ENCODE measurements at regions not wholly inside any gene's neighbourhood (a gene's known extent, or its start where the extent isn't known, plus 50 kb on each side); places are given as distances from the start of the nearest gene placed in this dataset.

DNA sequence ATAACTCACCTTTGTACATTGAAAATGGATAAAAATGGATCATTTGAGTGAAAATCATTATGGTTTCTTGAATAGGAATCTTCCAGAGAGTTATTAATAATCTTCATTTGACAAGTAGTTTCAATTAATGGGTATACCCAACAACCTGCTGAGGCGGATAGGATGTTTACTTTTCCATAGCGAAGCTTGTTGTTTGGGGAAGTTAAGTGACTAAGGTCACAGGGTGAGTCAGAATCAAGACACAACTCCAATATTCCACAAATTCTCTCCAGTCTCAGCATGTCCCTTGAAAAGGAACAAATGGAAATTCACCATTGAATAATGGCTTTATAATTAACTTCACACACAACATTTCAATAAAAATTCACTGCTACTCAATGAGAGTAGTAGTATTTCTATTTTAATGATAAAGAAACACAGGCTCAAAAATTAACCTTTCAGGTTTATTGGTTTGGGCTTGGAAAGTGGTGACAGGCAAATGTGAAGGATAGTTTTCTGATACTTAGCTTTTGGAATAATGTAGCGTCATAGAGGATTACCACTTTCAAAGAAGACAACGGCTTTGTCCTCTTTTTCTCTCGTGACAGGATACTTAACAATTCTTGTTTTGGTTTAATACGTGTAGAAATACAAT, 211.3 kb downstream of the GPD2 start:
- DNase-seq (ENCODE audit: low spot score), result no peak

DNA sequence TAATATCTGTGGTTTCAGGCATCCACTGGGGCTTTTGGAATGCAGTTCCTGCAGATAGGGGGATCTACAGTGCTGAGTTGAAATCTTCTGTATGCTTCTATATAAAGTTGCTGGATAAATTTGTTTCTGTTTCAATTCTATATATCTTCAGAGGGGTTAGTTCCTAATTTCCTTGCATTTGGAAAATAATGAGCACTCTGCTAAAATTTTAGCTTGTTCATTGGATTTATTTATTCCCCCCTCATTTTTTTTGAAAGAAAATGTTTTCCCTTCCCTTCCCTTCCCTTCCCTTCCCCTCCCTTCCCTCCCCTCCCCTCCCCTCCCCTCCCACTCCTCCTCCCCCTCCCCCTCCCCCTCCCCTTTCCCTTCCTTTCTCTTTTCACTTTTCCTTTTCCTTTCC, 212.3 kb downstream of the GPD2 start:
- no peak for DNase-seq (ENCODE audit: low spot score)

DNA sequence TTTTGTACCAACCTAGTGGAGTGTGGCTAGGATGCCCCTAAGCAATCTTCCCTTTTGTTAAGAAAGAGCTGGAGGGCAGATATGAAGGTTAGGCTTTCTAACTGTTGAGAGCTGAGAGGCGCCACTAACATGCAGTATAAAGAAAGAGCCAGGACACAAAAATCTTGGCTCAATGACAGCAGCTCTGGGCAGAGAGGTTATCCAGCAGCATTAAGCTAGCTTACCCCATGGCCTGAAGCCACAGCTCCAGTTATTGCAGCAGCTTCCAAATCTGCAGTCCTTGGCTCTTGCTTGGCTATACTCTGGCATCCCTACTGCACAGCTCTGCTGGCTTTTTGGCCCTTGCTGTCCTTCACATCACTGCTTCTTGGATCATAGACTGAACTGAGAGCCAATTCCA, 213.4 kb downstream of the GPD2 start:
- DNase-seq (ENCODE audit: low spot score), result peak; percentile 71

DNA sequence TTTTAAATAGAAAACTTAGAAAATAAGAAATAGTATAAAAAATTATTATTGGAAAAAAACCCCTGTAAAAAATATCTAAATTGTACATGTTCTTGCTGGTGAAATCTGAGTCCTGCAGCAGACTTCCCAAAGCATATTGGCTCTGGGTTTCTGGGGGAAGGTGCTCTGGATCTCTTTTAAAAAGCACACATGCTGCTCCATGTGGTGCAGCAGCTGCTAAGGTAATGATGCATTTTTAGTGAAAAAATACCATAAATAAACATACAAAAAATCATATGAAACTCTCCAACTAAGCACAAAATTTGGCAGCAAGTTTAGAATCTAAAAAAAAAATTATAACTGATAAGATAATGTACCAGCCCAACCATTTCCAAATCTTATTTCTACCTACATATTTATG, 216.5 kb downstream of the GPD2 start:
- no peak for DNase-seq (ENCODE audit: low spot score)

DNA sequence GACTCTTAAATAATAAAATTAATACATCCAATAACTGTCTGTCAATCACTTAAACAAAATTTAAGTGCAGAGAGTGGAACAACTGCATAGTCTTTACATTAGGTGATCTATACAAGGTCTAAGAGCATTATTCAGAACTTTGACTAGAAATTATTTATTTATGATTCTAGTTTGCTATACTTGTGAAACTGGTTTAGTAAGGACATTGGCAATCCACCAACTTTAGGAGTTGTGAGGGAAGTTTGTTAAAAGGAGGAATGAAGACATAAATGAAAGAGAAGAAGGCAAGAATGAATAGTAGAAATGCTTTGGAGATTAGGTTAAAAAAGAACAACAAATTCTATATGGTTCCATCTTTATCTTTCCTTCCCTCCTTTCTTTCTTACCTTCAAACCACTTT, 217.5 kb downstream of the GPD2 start:
- no peak for DNase-seq (ENCODE audit: low spot score)

DNA sequence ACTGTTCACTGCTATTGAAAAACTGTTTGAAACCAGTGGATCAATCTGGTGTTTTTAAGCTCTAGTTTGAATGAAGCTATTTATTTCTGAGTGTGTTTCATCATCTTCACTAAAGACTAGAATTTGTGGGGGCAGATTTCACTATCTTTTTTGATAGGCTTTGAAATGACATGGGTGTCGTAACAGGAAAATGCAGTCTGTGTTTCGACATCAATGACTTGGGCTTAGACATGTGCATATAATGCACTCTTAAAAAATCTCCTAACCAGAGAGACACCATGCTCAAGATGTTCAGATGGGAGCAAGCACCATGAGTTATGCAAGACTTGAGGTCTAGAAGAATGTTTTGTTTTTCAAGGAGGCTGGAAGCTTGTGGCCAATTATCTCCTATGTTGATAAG, 221.6 kb downstream of the GPD2 start:
- DNase-seq (ENCODE audit: low spot score), result no peak

DNA sequence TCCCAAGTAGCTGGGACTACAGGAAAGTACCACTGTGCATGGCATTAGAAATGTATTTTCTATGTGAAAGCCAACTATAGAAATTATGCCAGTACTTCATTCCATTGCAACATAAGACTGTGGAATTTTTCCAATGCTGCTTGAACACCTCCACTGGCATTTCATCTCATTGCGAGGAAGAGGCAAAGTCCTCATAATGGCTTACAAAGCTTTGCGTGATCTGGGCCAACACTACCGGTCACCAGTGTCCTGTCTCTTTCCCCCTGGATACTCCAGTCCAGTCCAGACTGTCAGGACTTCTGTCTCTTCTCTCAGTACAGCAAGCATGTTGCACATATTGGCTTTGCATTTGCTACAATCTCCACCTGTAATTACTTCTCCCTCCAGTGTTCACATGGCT, 223.5 kb downstream of the GPD2 start:
- DNase-seq (ENCODE audit: low spot score), result no peak

DNA sequence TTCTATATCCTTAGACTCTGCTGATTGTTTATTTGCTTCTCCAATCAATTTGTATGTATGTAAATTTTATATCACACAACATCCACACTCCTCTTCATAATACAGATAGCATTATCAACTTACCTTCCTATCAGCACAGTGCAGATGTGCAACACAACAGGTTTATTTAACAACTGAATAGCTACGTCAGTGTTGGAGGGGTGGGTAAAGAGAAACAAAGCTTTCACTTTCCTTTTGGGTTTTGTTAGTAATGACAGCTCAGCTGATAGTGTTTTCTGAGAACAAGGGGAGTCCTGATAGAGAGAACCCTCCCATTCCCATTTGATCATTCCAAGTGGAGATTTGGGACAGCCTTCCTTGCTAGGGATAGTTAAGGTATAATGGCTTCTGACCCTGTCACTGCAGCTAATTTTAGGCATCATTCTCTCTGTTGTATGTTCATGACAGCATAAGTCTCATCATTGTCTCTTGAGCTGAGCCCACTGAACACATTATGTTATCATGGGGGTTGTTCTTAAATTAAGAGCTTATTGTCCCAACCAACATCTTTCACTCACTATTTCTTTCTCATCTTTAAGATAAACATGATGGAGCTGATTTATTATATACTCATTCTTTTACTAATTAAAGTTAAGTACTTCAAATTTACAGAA, 227.7 kb downstream of the GPD2 start:
- DNase-seq (ENCODE audit: low spot score), result no peak

DNA sequence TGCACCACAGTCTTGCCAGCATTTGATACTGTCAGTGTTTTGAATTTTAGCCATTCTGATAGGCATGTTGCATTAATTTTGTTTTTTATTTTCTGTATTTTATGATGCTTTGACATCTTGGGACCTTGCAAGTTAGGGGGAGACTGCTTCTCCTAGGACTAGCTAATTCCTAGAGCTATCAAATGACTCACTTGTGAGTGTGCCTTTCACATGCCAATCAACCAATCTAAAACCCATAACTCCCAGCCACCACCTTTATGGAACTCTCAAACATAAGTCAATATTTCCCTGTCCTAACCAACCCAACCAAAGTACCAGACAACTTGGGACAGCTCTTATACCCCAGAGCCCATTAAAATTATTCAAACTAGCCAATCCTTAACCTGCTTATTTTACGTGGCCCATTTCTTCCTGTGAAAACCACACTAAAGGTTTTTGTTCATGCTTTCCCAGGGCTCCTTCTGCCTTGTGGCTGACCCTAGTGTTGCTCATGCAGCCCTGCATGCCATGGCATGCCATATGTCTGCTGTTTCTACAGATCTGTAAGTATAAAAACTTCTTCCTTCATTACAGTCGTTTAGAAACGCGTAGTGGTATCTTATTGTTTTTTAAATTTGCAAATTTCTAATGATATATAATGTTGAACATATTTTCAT, 230.1 kb downstream of the GPD2 start:
- DNase-seq (ENCODE audit: low spot score), result no peak

DNA sequence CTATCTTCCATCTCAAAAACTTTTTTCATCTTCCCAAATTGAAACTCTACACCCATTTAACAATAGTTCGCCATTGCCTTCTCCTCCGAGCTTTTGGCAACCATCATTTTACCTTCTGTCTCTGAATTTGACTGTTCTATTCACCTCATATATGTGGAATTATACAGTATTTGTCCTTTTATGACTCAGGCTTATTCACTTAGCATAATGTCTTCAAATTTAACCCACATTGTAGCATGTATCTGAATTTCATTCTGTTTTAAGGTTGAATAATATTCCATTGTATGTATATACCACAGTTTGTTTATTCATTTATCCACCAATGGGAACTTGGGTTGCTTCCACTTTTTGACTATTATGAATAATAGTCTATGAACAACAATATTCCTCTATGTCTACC, 233.9 kb downstream of the GPD2 start:
- DNase-seq (ENCODE audit: low spot score), result no peak

DNA sequence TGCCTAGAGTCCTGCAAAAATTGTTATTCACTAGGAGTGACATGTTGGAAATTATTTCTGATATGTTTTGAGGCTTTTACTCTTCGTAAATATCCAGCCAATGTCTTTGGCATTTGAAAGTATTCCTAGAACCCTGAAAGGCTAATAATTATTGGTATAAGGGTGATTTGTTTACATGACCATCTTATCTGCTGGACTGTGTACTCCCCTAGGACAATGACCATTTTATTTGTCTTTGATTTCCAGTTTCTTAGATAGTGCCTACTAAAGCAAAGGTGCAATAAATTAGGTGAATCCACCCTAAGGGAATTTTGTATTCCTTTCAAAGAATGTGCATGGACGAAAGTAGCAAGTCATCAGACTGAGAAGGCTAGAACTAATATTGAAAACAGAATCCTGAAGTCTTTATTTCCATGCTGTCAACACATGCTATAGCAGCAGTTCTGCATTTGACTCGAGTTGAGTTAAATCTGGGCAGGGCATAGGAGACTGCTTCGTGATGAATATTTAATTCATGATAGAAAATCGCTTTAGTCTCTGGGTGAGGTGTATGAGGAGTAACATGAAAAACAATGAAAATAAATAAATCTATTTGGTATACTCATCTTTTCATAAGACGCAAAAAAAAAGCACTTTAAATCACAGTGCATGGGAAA, 235.7 kb downstream of the GPD2 start:
- no peak for DNase-seq (ENCODE audit: low spot score)

DNA sequence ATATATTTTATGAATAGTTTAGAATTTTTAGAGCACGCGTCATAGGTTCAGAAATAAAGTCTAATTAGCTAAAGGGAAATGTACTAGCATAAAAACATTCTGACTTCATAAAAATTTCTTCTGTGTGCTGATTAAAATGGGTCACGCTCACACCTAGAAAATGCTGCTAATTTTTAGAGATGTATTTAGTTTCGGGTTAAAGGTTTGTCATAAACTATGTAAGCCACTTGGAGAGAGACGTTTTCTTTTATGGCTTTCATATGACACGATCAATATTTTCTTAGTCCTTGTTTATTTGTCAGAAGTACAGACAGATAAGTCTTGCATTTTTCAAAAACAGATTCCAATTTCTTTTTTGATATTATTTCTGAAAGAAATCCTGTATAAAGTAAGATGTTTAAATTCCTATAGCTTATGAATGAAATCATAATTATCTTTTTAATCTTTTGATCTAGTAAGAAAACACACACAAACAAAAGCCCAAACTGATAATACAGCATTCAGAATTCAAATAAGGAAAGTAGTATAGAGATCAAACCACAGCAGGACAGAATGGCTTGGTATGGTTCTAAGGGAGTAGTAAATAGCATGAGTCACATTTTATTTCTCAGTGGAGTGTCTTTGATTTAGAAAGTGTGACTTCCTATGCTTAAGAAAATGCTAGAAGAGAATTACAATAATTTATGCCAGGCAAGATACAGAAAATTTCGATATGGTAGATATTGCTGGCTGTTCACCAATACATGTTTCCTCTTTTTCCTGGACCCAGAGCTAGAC, 236.6 kb downstream of the GPD2 start:
- no peak for DNase-seq (ENCODE audit: low spot score)

DNA sequence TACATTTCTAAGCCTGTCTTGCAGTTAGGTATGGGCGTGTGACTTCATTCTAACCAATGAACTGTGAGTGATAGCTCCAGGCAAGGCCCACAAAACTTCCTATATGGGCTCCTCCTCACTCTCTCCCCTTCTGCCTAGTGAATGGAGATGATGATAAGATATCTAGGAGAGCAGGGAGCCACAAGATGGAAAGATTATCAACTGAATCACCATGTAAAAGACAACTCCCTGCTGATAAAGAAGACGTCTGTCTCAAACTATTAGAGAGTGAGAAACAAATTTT, 237.1 kb downstream of the GPD2 start:
- no peak for DNase-seq (ENCODE audit: low spot score)

DNA sequence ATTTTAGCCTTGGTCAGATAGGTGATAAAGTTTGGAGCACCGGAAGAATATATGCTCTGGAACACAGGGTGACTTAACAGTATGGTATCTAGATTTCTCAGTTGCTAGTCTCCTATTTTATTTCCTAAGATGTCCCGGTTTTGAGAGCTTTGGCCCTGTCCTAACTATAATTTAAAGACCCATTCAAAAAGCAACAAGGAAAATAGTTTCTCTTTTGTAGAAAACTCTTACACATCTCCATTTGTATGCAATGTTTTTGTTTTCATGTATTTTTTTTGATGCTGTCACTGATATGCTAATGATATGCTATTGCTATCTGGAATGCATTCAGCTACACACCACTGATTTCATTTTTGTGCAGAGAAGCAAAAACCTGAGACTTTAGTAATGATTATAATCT, 237.8 kb downstream of the GPD2 start:
- DNase-seq (ENCODE audit: low spot score), result no peak

DNA sequence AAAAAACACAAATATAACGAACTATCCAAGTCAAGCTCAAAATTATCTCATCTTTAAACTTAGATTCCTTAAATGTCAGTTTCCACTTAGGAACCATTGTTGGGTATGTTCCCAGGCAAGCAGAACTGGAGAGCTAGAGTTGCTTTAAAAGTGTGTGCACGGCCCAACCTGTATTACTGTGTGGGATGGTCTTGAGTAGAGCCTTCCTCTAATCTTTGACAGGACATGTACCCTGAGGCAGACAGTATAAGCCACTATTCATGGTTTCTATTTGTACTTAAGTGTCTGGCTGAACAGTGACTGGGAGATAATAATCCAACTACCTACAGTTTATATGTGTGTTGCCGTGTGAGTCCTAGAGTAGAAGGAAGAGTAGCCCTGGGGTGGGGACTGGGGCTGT, 239.7 kb downstream of the GPD2 start:
- DNase-seq (ENCODE audit: low spot score), result peak; percentile 31

DNA sequence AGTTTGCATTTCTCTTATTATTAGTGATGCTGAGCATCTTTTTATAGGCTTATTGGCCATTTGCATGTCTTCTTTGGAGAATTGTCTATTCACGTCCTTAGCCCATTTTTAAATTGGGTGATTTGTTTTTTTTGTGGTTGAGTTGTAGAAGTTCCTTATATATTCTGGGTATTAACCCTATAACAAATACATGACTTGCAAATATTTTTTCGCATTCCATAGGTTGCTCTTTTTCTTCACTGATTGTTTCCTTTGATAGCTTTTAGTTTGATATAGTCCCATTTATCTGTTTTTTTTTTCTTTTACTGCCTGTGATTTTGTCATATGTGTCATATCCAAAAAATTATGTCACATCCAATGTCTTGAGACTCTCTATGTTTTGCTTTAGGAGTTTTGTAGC, 243.6 kb downstream of the GPD2 start:
- no peak for DNase-seq (ENCODE audit: low spot score)

DNA sequence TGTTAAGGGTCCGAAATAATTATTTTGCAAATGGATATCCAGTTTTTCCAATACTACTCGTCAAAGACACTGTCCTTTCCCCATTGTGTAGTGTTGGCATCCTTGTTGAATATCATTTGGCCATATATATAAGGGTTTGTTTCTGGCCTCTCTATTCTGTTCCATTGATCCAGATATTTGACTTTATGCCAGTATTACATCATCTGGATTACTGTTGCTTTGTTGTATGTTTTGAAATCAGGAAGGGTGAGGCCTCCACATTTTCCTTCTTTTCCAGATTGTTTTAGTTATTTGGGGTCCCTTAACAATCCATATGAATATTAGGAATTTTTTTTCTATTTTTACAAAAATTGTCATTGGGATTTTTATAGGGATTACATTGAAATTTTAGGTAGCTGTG, 244.1 kb downstream of the GPD2 start:
- no peak for DNase-seq (ENCODE audit: low spot score)

DNA sequence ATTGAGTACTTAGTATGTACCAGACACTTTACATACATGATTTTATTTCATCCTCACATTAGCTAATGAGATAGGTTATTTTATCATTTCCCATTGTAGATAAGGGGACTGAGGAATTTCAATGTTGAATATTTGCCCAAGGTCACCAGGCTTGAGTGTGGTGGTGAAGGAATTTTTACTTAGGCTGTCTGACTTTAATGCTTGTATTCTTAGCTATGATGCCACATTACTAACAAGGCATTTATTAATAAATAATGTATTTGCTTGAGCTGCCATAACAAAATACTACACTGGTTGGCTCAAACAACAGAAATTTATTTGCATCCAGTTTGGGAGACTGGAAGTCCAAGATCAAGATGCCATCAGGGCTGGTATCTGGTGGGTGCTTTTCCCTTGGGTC, 250.9 kb downstream of the GPD2 start:
- no peak for DNase-seq (ENCODE audit: low spot score)

DNA sequence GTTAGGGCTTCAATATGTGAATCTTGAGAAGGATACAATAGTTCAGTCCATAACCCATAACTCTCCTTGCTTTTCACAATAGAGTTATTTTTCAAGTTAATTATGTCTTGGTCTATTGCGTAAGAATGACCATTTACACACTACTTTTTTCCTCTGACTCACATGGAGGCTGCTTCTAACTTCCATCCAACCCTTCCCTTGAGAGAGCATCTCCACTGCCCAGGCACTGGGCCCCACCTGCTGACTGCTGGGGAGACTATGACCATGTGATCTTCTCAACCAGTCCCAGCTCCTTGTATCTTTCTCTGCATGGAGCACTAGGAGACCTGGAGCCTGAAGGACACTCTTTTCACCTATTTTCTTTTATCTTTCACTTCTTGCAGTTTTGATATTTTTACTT, 251.5 kb downstream of the GPD2 start:
- no peak for DNase-seq (ENCODE audit: low spot score)

DNA sequence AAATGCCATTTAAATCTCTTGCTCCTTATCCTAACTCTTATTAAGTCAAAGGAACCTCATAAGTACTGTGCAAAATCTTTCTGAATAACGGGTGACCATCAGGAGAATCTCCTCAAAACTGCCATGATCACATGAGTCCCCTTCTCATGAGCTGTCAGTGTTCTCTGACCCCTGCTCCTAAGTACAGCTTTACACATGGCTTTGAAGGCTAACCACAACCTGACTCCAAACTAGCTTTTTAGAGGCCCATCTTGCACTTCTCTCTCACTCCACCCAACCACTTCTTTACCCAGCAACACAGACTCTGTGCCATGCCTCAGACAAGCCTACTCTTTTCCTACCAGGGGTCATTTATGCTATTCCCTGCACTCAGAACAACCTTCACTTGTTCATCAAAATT, 253.8 kb downstream of the GPD2 start:
- DNase-seq (ENCODE audit: low spot score), result no peak

DNA sequence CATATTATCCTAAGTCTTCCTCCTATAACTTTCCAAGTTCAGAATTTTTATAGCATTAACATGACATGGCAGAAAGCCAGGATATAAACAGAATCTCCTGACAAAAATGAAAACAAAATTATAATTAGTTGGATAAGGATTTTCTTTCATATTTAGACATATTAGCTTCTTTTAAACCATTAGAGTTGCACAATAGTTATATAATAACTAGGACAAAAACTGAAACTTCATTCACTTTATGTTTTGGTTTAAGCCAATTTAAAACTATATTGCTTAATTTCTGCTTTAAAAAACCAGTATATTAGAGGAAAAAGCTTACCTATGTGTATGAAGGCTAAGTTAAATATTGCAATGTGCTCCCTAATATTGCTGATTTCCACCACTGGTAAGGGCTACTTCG, 254.8 kb downstream of the GPD2 start:
- no peak for DNase-seq (ENCODE audit: low spot score)

DNA sequence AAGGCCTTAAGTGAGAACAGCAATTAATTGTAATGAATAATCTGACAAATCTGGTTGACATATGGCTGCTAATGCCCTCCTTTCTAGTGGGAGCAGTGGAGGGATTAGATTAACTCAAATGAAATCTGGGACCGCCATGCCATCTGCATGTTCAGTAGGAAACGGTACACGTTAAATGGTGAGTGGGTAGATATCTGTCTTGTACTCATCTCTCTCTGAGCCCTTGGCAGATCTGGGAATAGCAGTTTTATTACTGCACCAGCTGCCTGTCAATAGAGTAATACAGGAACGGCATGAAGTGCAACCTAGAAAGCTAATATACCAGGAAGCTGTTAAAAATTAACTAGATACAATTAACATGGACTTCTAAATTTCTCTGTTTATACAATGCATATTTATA, 258.8 kb downstream of the GPD2 start:
- DNase-seq (ENCODE audit: low spot score), result no peak
